ENCODE measurements at regions not wholly inside any gene's neighbourhood (a gene's known extent, or its start where the extent isn't known, plus 50 kb on each side); places are given as distances from the start of the nearest gene placed in this dataset.

DNA sequence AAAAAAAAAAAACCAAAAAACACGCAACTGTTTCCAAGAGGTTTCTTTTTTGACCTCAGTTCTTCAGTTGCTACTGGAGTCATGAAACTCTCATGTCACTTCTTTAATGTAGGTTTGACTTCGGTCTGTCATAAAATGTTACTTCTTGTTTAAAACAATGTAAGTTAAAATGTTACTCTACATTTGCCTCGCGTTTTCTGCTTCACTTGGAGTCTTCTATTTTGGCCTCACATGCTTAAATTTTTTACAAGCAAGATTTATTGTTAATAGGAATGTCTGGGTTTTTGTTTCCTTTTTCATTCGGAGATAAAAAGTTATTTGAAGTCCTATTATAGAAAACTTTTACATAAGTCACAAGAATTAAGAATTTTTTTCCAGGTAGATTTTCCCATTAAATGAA, 880.2 kb downstream of the LTN1 start:
- DNase-seq, result no peak

DNA sequence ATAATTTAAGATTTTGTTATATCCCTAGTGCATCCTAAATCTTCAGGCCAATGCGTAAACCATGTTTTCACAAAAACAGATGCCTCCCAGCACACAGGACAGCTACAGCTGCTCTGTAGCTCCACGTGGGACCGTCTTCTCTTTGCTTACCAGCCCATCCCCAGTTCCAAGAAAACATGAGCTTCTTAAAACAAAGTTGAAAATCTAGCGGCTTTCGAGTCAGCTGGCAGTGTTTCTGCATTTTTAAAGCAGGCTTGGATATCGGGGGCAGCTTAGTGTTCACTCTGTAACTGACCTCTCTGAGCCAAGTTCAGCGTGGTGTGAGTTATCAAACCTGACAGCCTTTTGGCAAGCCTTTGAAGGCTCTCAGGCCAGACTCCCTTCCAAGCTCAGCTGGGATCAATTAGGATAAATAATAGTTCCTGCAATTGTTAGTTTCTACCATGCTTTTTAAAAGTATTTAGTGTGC, 881.5 kb downstream of the LTN1 start:
- DNase-seq, result no peak

DNA sequence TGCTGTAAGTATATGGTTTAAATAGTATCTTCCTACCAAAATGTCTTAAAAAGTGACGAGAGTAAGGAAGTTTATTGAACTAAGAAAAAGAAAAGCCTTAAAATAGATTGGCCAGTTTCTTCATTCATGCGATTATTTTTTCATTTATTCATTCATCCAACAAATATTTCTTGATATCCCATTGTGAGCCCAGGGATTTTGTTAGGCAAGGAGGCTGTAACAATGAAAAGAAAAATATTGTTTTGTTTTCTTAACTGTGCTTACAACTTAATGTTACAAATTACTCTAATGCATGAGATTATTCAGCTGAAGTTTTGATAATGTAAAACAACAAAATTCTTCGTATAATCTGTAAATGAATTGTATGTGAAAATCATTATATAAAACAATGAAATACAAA, 882.0 kb downstream of the LTN1 start:
- no peak for DNase-seq

DNA sequence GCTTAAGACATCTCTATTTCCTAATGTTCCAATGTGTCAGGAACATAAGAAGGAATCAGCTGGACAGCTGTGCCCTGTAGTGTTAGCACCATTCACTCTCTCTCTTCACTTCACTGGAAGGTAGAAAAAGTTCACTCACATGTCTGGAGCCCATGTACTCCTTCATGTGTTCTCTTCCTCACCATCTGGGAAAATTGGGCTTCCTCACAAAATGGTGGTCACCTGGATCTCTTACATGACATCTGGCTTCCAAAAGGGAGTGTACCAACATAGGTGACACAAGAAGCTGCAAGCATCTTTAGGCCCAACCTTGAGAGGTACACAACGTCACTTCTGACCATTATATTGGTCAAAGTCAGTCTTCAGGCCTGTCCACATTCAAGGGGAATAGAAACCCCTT, 882.6 kb downstream of the LTN1 start:
- DNase-seq, result no peak

DNA sequence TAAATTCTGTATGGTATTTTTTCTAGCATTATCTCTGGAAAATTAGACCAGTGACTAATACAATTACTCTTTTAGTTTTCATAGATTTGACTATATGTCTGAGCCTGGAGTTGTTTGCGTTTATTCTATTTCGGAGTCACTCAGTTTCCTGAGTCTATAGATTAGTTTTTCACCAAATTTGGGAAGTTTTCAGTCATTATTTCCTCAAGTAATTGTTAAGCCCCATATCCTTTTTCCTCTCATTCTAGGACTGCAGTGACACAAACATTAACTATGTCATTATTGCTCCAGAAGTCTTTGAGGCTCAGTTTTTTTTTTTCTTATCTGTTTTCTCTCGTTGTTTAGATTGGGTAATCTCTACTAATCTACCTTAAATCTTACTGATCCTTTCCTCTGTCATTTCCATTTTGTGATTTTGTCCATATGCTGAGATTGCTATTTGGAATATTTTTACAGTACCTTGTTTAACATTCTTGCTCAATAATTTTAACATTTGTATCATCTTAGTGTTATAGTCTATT, 886.2 kb downstream of the LTN1 start:
- no peak for DNase-seq

DNA sequence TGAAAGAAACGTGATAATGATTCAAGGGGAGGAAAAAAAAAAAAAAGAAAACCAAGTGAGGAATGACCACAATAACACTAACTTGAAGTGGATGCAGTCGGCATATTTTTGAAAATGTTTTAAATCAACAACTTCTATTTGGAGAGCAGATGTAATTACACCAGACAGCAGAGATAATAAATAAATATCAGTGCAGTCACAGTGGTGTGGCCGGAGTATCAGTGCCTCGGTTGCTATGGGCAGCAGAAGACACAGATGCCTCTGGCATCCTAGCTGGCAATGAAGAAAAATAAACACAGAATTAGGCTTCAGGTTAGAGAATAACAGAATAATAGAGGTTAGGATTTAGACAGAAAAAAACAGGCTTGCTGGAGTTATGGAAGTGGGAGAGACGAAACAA, 888.3 kb downstream of the LTN1 start:
- DNase-seq, result no peak

DNA sequence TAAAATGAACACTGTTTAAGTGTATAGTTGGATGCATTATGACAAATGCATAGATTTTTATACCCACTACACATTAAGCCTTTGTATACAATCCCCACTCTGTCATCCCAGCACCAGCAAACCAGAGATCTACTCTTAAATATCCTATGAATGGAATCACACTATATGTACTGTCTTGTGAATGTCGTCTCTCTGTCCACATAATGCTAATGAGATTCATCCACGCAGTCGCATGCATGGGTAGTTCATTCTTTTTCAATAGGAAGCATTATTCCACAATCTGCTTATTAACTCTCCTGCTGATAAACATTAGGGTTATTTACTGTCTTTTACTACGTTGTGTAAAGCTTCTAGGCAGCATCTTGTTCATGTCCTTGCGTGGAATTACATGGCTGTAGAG, 892.3 kb downstream of the LTN1 start:
- no peak for DNase-seq

DNA sequence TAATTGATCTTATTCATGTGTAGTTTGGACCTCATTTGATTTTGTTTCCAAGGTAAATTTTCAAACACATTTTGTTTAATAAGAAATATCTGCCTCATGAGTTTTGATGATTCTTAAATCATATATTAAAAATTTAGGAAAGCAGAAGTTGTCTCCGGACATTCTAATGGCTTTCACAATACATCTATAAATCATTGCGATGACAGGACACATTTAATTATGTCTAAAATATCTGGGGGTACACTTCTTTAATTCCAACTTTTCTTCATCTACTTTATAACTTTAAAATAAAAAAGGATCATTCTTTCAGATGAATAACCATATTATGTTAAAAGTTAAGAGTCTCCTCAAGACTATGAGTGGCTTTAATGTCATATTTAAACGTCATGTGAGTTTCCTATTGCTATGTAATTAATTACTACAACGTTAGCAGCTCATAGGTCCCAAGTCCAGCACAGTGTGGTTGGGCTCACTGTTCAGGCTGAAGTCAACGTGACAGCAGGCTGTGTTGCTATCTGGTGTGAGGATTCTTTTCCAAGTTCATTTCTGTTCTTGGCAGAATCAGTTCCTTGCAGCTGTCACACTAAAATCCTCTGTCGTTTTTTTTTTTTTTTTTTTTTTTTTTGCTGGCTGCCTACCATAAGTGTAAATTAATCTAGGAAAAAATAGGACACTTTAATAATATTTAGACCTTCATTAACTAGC, 893.5 kb downstream of the LTN1 start:
- no peak for DNase-seq

- no peak for DNase-seq
These were observed 901.2 kb downstream of the LTN1 start for GRCh38 chr21:28091466-28091865.

DNA sequence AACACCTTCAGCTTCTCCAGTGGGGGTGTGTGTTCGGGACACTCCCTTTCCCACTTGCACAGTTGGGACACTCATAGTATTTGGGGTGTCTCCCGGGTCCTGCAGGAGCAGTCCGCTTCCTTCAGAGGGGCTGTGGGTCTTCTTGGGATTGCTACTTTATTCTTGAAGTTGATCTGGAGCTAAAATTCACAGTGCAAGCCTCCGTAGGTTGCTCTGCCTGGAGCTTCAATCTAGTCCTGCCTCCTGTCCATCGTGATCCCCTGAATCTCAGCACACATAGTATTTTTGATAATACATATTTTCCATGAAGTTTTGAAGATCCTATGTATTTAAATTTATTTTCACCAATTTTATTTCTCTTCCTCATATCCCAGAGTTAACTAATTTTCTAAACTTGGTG, 902.1 kb downstream of the LTN1 start:
- DNase-seq, result no peak

DNA sequence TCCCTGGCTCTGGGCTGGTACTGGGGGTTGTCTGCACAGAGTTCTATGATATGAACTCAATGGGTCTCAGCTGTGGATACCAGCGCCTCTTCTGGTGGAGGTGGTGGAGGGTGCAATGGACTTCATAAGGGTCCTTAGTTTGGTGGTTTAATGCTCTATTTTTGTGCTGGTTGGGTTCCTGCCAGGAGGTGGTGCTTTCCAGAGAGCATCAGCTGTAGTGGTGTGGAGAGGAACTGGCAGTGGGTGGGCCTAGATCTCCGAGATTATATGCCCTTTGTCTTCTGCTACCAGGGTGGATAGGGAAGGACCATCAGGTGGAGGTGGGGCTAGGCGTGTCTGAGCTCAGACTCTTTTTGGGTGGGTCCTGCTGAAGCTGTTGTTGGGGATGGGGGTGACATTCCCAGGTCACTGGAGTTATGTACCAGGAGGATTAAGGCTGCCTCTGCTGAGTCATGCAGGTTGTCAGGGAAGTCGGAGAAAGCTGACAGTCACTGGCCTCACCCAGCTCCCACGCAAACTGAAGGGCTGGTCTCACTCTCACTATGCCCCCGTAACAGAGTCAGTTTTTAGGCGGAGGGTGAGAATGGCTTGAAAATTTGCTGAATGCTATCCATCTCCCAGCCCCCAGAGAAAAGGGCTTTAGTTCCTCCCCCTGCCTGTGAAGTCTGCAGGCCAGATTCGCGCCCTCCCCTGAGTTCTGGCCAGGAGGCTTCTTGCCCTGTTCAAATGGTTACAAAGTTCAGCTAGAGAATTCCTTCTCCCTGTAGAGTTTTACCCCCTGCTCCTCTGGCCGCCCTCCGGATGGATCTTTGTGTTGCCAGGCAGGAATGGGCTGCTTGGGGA, 902.9 kb downstream of the LTN1 start:
- DNase-seq, result no peak

DNA sequence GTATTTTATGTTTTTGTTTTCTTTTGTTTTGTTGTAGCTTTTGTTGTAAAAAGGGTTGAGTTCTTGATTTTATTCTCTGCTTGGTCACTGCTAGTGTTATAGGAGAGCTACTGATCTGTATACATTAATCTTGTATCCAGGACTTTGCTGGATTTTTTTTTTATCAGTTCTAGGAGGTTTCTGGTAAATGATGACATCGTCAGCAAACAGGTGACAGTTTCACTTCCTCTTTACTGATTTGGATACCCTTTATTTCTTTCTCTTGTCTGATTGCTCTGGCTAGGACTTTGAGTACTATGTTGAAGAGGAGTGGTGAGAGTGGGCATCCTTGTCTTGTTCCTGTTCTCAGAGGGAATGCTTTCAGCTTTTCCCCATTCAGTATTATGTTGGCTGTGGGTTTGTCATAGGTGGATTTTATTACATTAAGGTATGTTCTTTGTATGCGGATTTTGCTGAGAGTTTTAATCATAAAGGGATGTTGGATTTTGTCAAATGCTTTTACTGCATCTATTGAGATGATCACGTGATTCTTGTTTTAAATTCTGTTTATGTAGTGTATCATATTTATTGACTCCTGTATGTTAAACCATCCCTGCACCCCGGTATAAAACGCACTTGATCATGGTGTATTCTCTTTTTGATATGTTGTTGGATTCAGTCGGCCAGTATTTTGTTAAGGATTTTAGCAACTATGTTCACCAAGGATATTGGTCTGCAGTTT, 905.7 kb downstream of the LTN1 start:
- no peak for DNase-seq

GRCh38 chr21:28084951-28085350, 907.7 kb downstream of the LTN1 start:
- no peak for DNase-seq

- no peak for DNase-seq
These were observed 909.3 kb downstream of the LTN1 start for GRCh38 chr21:28083350-28083749.

- no peak for DNase-seq
These were observed 914.6 kb downstream of the LTN1 start for GRCh38 chr21:28078126-28078525.

- DNase-seq, result no peak
These were observed 918.0 kb downstream of the LTN1 start for GRCh38 chr21:28074676-28075075.

DNA sequence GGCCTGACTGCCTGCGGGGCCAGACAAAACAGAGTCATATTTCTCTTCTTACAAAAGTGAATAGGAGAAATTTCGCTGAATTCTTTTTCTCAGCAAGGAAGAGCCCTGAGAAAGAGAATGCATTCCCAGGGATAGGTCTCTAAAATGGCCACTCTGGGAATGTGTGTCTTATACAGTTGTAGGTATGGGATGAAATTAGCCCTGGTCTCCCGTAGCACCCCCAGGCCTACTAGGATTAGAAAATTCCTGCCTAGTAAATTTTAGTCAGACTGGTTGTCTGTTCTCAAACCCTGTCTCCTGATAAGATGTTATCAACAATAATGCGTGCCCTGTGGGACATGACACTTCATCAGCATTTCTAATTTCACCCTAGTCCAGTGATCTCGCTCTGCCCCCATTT, 920.1 kb downstream of the LTN1 start:
- no peak for DNase-seq

GRCh38 chr21:28069450-28069923, 923.2 kb downstream of the LTN1 start:
- no peak for DNase-seq

GRCh38 chr21:28068455-28069358, 924.0 kb downstream of the LTN1 start:
- DNase-seq, result no peak

DNA sequence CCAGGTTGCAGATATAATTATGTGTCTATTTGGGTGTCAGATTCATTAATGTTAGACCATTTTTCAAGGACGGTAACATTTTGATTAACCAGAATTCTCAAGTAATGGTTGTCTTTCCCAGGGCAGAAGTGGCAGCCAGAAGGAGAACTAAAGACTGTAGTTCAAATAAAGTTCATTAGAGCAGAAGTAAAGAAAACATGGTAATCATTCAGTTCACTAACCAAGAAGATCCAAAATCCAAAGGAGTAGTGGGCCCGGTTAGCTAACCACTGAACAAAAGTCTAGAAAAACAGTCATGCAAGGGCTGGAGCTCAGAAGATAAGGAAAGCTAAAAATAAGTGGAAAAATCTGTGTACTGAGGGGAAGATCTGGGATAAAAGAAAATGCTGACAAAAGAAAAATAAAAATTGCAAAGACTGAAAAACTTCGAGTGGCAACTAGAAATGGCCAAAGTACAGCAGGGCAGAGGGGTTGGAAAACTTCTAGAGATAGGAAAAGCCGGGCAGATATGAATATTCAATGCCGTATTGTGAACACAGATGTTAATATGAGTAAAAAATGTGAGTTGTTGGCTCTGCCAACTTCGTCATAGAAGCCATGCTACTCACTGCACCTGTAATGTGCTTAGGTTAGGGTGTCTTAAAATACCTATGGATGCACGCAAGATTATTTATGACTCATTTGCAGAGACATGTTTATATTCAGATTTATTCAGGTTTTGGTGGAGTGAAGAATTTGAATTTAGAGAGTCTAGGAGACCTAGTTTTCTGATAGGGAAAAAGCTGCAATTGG, 925.9 kb downstream of the LTN1 start:
- no peak for DNase-seq

GRCh38 chr21:28066076-28066475, 926.6 kb downstream of the LTN1 start:
- DNase-seq, result no peak

Data from occipital lobe (tissue), 1 donor.